HCT116 (cell line): ENCODE measurements at regions not wholly inside any gene's neighbourhood (a gene's known extent, or its start where the extent isn't known, plus 50 kb on each side); places are given as distances from the start of the nearest gene placed in this dataset.

Experiments
- EGR1 ChIP-seq: IDR thresholded peaks from 2 replicates; pipeline ENCODE4 v1.6.1; 2012; ENCODE audit warnings: low read depth
- EZH2 ChIP-seq: fragments of 200-600 bp; sonication (generic); IDR thresholded peaks from 2 replicates; pipeline ENCODE4 v1.6.1; 2017; ENCODE audit warnings: antibody characterized with exemption, mixed run types
- EZH2phosphoT487 ChIP-seq: fragments of 200-600 bp; IDR thresholded peaks from 2 replicates; pipeline ENCODE4 v1.6.1; 2018; ENCODE audit warnings: antibody characterized with exemption, borderline replicate concordance
- JUND ChIP-seq: IDR thresholded peaks from 2 replicates; pipeline ENCODE4 v1.6.1; 2012
- POLR2A ChIP-seq: IDR thresholded peaks from 2 replicates; pipeline ENCODE4 v1.7.0; 2011; ENCODE audit warnings: borderline replicate concordance; ENCODE audit not compliant: insufficient read depth, insufficient read length; ENCODE audit errors: extremely low read depth
- POLR2AphosphoS5 ChIP-seq: IDR thresholded peaks from 2 replicates; pipeline ENCODE4 v1.6.1; 2011; ENCODE audit warnings: mild to moderate bottlenecking, low read depth, low read length, moderate library complexity
- RAD21 ChIP-seq: IDR thresholded peaks from 2 replicates; pipeline ENCODE4 v1.6.1; 2012; ENCODE audit warnings: low read depth, mild to moderate bottlenecking
- REST ChIP-seq: IDR thresholded peaks from 2 replicates; pipeline ENCODE4 v1.6.1; 2012; ENCODE audit warnings: low read depth
- SIN3A ChIP-seq: IDR thresholded peaks from 2 replicates; pipeline ENCODE4 v1.6.1; 2012; ENCODE audit warnings: low read depth
- SP1 ChIP-seq: IDR thresholded peaks from 2 replicates; pipeline ENCODE4 v1.6.1; 2012; ENCODE audit warnings: low read depth
- TF ChIP-seq, protein P1 (sequence below), 3 experiments: fragments of 200-600 bp in 1 of 3; sonication (generic) in 1 of 3; IDR thresholded peaks in 2 of 3; conservative IDR thresholded peaks in 1 of 3; 2 replicates each; pipeline ENCODE4 v1.5.1; 2012 to 2017; ENCODE audit warnings: low read depth in 2 of 3, low read length in 2 of 3, antibody characterized with exemption in 1 of 3, borderline replicate concordance in 1 of 3, control low read depth in 1 of 3, mild to moderate bottlenecking in 1 of 3, mixed read lengths in 1 of 3, mixed run types in 1 of 3, moderate library complexity in 1 of 3; ENCODE audit not compliant: insufficient read depth in 1 of 3

- TF ChIP-seq RAD21 = no peak
- no peak for TF ChIP-seq EGR1
- TF ChIP-seq JUND = no peak
- no peak for TF ChIP-seq REST
- TF ChIP-seq SIN3A = no peak
- no peak for TF ChIP-seq SP1
- TF ChIP-seq, protein P1, sequence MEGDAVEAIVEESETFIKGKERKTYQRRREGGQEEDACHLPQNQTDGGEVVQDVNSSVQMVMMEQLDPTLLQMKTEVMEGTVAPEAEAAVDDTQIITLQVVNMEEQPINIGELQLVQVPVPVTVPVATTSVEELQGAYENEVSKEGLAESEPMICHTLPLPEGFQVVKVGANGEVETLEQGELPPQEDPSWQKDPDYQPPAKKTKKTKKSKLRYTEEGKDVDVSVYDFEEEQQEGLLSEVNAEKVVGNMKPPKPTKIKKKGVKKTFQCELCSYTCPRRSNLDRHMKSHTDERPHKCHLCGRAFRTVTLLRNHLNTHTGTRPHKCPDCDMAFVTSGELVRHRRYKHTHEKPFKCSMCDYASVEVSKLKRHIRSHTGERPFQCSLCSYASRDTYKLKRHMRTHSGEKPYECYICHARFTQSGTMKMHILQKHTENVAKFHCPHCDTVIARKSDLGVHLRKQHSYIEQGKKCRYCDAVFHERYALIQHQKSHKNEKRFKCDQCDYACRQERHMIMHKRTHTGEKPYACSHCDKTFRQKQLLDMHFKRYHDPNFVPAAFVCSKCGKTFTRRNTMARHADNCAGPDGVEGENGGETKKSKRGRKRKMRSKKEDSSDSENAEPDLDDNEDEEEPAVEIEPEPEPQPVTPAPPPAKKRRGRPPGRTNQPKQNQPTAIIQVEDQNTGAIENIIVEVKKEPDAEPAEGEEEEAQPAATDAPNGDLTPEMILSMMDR (IDR thresholded peaks at IDR 0.05 in 2 of 3, conservative IDR thresholded peaks at IDR 0.05 in 1 of 3; ENCODE audit: borderline replicate concordance in 1 of 3, insufficient read depth in 1 of 3, low read depth in 2 of 3, low read length in 2 of 3) = no peak
- TF ChIP-seq EZH2 = no peak
- no peak for TF ChIP-seq EZH2phosphoT487
- no peak for TF ChIP-seq POLR2A
- no peak for TF ChIP-seq POLR2AphosphoS5
Measured at GRCh38 chr4:60721685-60722084, 478.4 kb upstream of the ADGRL3 start.
